Stimulated activated effector memory CD8-positive, alpha-beta T cell treated with anti-CD3 and anti-CD28 coated beads, Interleukin-12 subunit alpha, Interleukin-12 subunit beta, amount 100 ng/mL, for 72 hours (primary cell): ENCODE measurements at regions not wholly inside any gene's neighbourhood (a gene's known extent, or its start where the extent isn't known, plus 50 kb on each side); places are given as distances from the start of the nearest gene placed in this dataset.

Experiments
- ATAC-seq: fragments of 150-1000 bp; cut with Tn5 transposase; 2 replicates; pipeline ENCODE4 v1.10.0; 2021
- DNase-seq, 2 donors: peaks; one replicate each; pipeline ENCODE4 v3.0.0; 2021 to 2022; ENCODE audit warnings: low spot score in 2 of 2
- H3K27ac Mint-ChIP-seq: one replicate; pipeline ENCODE4 v1.8.0; 2022; ENCODE audit warnings: mild to moderate bottlenecking, mixed read lengths
- H3K36me3 Mint-ChIP-seq: one replicate; pipeline ENCODE4 v1.8.0; 2022; ENCODE audit warnings: mild to moderate bottlenecking, mixed read lengths
- H3K4me1 Mint-ChIP-seq: one replicate; pipeline ENCODE4 v1.8.0; 2022; ENCODE audit warnings: mixed read lengths
- H3K4me3 Mint-ChIP-seq: one replicate; pipeline ENCODE4 v1.8.0; 2022; ENCODE audit warnings: mild to moderate bottlenecking, mixed read lengths
- H3K9me3 Mint-ChIP-seq: one replicate; pipeline ENCODE4 v1.8.0; 2022; ENCODE audit warnings: mixed read lengths

DNA sequence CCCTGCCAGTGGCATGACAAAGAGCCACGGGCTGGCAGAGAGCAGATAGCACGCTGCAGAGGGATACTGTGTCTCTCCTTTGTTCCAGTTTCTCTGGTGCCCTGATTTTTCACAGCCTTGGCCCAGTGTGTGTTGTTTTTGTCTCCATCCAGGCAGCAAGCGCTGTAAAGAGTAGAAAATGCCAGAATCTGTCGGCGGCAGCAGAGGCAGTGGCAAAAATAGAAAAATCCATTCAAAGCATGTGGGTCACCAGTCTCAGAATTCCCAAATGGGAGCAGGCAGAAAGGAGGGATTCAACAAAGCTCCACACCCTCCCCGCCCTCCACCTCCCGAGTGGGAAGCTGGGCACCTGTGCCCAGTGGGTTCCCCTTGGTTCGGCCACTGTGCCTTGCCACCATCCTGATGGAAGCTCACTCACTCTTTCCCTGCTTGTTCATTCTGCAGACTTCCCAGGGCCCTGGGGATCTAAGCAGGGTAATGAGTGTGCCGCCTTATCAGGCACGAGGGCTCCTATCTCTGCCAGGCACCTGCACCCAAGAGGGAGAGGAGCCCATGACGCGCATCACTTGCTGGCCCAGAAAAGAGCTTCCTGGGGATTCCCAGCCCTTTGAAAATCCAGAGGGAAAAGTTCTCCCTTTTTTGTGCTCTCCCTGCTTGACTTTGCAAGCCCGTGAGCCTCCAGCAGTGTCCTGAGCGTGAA lies 416.9 kb downstream of the IRS2 start:
- no peak for ATAC-seq
- no peaks in the 10 kb centered on the region for H3K4me1 Mint-ChIP-seq
- H3K9me3 Mint-ChIP-seq: peaks cover 6% of the 10 kb centered on the region
- no peak for DNase-seq
- H3K27ac Mint-ChIP-seq: no peak overlapping the region
- no peaks in the 10 kb centered on the region for H3K36me3 Mint-ChIP-seq
- no peak overlapping the region for H3K4me3 Mint-ChIP-seq

DNA sequence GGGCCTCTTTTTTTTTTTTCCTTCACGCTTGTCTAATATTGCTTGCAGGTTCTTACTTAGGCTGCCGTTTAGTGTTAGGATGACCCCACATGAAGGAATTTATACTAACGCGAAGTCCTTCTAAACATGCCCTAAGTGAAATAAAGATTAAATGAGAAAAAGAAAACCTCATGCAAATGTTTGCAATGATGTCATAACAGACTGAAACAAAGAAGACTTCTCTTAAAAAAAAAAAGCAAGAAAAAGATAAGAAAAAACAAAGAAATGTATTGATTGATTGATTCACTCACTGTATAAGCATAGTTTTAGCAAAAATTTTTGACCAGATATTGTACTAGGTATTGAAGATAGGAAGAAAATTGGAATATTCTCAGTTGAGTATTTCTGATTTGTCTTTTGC lies 418.2 kb downstream of the IRS2 start:
- DNase-seq (no peak), ATAC-seq (no peak)
- Mint-ChIP-seq H3K36me3 (no peaks in the 10 kb centered on the region), H3K4me1 (no peaks in the 10 kb centered on the region), H3K27ac (no peak overlapping the region), H3K9me3 (peaks cover 8% of the 10 kb centered on the region), H3K4me3 (no peak overlapping the region)

GRCh38 chr13:109366525-109366924 lies 419.9 kb downstream of the IRS2 start:
- Mint-ChIP-seq H3K9me3 (peaks cover 8% of the 10 kb centered on the region), H3K4me1 (no peaks in the 10 kb centered on the region), H3K4me3 (no peak overlapping the region), H3K36me3 (no peaks in the 10 kb centered on the region), H3K27ac (no peak overlapping the region)
- ATAC-seq (no peak), DNase-seq (no peak)

- Mint-ChIP-seq H3K27ac (no peak overlapping the region), H3K9me3 (peaks cover 11% of the 10 kb centered on the region), H3K36me3 (no peaks in the 10 kb centered on the region), H3K4me3 (no peak overlapping the region), H3K4me1 (no peaks in the 10 kb centered on the region)
- ATAC-seq (no peak), DNase-seq (no peak)
Measured at GRCh38 chr13:109363431-109363830, 423.0 kb downstream of the IRS2 start.

GRCh38 chr13:109362616-109363015 lies 423.8 kb downstream of the IRS2 start:
- Mint-ChIP-seq H3K36me3 (no peaks in the 10 kb centered on the region), H3K4me1 (no peaks in the 10 kb centered on the region)
- ATAC-seq: no peak

DNA sequence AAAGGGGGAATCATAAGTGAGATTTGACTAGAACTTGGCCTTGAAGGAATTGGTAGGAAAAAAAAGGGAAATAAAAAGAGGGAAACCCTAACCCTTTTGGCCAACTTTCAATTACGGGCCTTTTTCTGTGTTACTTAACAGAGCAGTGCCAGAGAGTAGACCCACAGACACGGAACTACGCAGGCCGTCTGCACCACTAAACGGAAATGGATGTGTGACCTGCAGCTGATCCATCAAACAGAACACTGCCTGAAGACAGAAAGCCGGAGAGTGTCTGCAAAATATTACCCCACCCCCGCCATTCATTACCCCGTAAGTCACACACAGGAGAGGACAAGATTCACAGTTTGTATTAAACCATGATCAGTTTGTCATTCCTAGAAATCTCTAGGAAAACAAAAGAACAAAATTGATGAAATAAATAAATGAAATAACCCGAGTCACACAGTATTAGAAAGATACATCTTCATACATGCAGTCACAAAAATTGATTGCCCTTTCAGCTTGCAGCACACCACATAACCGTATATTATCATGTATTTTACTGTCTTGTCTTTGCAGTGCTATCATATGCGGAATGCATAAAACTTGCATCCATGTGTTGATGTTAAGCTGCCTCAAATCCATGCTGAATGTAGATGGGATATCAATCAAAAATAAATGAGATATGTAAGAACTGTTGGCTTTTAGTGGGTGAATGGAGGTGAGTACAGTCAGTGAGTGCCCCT lies 424.7 kb downstream of the IRS2 start:
- no peak for ATAC-seq
- DNase-seq: no peak
- no peaks in the 10 kb centered on the region for H3K4me1 Mint-ChIP-seq
- H3K27ac Mint-ChIP-seq: no peak overlapping the region
- no peaks in the 10 kb centered on the region for H3K36me3 Mint-ChIP-seq
- peaks cover 11% of the 10 kb centered on the region for H3K9me3 Mint-ChIP-seq
- H3K4me3 Mint-ChIP-seq: no peak overlapping the region

More at GRCh38 chr13:109362616-109363015, 423.8 kb downstream of the IRS2 start:
- H3K9me3 Mint-ChIP-seq: peaks cover 11% of the 10 kb centered on the region
- no peak for DNase-seq
- no peak overlapping the region for H3K4me3 Mint-ChIP-seq
- no peak overlapping the region for H3K27ac Mint-ChIP-seq

DNA sequence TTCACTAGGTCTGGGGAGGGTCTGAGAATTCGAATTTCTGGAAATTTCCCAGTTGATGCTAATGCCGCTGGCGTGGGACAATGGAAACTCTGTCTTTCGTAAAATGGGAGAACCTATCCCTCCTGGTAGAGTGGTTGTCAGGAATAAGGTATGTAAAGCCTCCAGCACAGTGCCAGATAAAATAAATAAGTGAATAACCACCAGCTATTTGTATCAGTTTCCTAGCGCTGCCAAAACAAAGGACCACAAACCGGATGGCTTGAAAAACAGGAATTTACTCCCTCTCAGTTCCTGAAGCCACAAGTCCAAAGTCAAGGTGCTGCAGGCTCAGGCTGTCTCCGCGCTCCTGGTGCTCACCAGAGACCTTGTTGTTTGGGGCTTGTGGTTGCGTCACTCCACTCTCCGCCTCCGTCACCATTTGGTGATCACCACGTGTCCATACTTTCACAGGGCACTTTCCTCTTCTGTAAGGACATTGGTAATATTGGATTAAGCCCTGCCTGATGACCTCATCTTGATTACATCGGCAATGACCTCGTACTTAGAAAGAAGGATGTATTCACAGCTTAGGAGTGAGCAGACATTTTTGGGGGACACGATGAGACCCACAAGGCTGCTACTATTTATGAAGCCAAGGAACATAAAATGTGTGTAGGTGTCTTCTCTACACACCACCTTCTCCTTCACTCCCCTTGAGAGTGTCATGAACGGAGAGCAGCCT lies 428.5 kb downstream of the IRS2 start:
- DNase-seq: no peak
- H3K27ac Mint-ChIP-seq: no peak overlapping the region
- peaks cover 3% of the 10 kb centered on the region for H3K9me3 Mint-ChIP-seq
- no peaks in the 10 kb centered on the region for H3K4me1 Mint-ChIP-seq
- ATAC-seq: no peak
- H3K4me3 Mint-ChIP-seq: no peak overlapping the region
- H3K36me3 Mint-ChIP-seq: no peaks in the 10 kb centered on the region

DNA sequence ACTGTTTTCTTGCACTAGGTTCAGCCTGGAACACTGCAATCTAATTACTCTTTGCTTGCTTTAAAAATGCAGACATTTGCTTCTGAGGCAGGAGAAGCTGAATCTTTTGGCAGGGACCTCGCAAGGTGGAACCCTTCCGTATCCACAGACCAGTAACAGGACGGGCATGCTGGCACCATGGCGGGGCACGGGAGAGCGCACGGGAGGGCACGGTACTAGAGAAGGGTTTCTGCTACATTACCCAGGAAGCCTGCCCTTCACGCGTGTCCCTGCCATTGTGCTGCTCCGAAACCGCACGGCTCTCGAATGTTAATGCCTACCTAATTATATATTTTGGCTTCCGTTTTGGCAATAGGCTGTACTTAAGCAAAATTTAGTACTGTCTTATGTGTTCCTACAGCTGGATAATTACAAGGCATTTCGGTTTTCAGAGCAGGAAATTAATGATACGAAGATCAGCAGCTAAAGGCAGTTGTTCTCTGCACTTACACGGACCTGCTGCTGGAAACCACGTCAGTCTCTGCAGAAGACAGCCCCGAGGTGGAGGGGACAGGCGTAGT lies 430.4 kb downstream of the IRS2 start:
- DNase-seq: no peak
- ATAC-seq: no peak
- Mint-ChIP-seq H3K36me3 (no peaks in the 10 kb centered on the region), H3K4me3 (no peak overlapping the region), H3K4me1 (no peaks in the 10 kb centered on the region), H3K27ac (no peak overlapping the region), H3K9me3 (peaks cover 3% of the 10 kb centered on the region)

GRCh38 chr13:109355166-109355565 lies 431.2 kb downstream of the IRS2 start:
- Mint-ChIP-seq H3K27ac (no peak overlapping the region), H3K9me3 (peaks cover 3% of the 10 kb centered on the region), H3K4me3 (no peak overlapping the region), H3K36me3 (no peaks in the 10 kb centered on the region), H3K4me1 (no peaks in the 10 kb centered on the region)
- ATAC-seq (no peak), DNase-seq (no peak)

DNA sequence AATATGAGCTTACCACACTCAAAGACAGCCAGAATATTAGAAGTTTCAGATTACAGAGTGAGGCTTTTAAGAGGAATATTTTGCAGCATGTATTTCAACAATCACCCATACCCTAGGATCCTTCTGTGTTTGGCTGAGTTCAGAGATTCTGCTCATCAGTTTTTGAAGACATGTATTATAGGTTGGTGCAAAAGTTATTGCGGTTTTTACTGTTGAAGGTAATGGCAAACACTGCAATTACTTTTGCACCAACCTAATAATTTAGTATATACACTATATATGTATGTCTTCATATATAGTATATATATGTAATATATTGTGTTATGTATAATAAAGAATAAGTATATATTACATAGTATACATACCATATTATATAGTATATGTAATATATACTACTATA lies 435.1 kb downstream of the IRS2 start:
- H3K4me3 Mint-ChIP-seq: no peak overlapping the region
- no peak for ATAC-seq

GRCh38 chr13:109348519-109349258 lies 437.7 kb downstream of the IRS2 start:
- ATAC-seq: no peak
- no peak overlapping the region for H3K27ac Mint-ChIP-seq
- no peak for DNase-seq

More for the DNA sequence above, 435.1 kb downstream of the IRS2 start:
- Mint-ChIP-seq H3K4me1 (no peaks in the 10 kb centered on the region), H3K36me3 (no peaks in the 10 kb centered on the region), H3K9me3 (no peaks in the 10 kb centered on the region), H3K27ac (no peak overlapping the region)
- no peak for DNase-seq

GRCh38 chr13:109346060-109346459 lies 440.3 kb downstream of the IRS2 start:
- no peak for ATAC-seq
- Mint-ChIP-seq H3K4me1 (no peaks in the 10 kb centered on the region), H3K9me3 (no peaks in the 10 kb centered on the region), H3K4me3 (no peak overlapping the region), H3K36me3 (no peaks in the 10 kb centered on the region), H3K27ac (no peak overlapping the region)
- no peak for DNase-seq

More at GRCh38 chr13:109348519-109349258, 437.7 kb downstream of the IRS2 start:
- Mint-ChIP-seq H3K4me3 (no peak overlapping the region), H3K4me1 (no peaks in the 10 kb centered on the region), H3K9me3 (no peaks in the 10 kb centered on the region), H3K36me3 (no peaks in the 10 kb centered on the region)

DNA sequence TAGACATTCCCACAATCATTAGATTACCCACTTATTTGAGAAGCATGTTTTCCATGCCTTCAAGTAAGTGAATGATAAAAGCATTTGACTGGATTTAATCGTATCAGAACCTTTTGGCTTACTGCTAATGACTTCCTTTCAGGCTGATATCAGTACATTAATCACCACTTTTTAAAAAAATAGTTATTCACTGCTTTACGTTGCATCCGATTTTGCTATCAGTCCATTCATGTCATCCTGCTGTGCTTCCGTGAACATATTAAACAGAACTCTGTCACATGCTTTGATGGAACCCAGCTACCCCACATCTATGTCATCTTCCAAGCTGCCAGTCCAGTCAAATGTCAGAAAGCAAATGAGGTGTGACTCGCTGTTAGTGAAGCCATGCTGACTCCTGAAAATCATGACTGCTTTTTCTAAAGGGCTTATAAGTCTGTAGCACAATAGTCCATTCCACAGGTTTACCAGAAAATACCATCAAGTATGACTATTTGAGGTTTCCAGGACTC lies 440.9 kb downstream of the IRS2 start:
- no peaks in the 10 kb centered on the region for H3K9me3 Mint-ChIP-seq
- H3K4me3 Mint-ChIP-seq: no peak overlapping the region
- ATAC-seq (no peak), DNase-seq (no peak)
- no peak overlapping the region for H3K27ac Mint-ChIP-seq
- H3K4me1 Mint-ChIP-seq: no peaks in the 10 kb centered on the region
- H3K36me3 Mint-ChIP-seq: no peaks in the 10 kb centered on the region

GRCh38 chr13:109344552-109345157 lies 441.7 kb downstream of the IRS2 start:
- Mint-ChIP-seq H3K4me3 (no peak overlapping the region), H3K36me3 (no peaks in the 10 kb centered on the region), H3K9me3 (no peaks in the 10 kb centered on the region), H3K4me1 (no peaks in the 10 kb centered on the region), H3K27ac (no peak overlapping the region)
- no peak for DNase-seq
- no peak for ATAC-seq
